ENCODE measurements at regions not wholly inside any gene's neighbourhood (a gene's known extent, or its start where the extent isn't known, plus 50 kb on each side); places are given as distances from the start of the nearest gene placed in this dataset.

GRCh38 chr4:18529482-18529881 lies 507.9 kb upstream of the LCORL start:
- intact Hi-C loops (cut with DNase I; ENCODE audit: low total_unique reads) (no loop called here), in situ Hi-C loops (cut with MboI; ENCODE audit: low sequenced_read_pairs in 4 of 4) (no loop called here)
- Histone ChIP-seq H3K36me3 (no peaks in the 10 kb centered on the region), H3K4me3 (no peak overlapping the region), H3K27me3 (no peaks in the 10 kb centered on the region), H3K9me3 (no peaks in the 10 kb centered on the region), H3K4me1 (no peaks in the 10 kb centered on the region), H3K27ac (no peak overlapping the region)
- TF ChIP-seq POLR2A (IDR thresholded peaks at IDR 0.05) (no peak), CTCF (IDR thresholded peaks at IDR 0.05 in 4 of 5, conservative IDR thresholded peaks at IDR 0.05 in 1 of 5) (no peak)
- DNase-seq (no peak), ATAC-seq (no peak)

GRCh38 chr4:18524667-18525066 lies 503.1 kb upstream of the LCORL start:
- no peaks in the 10 kb centered on the region for H3K27me3 ChIP-seq
- ATAC-seq (no peak), DNase-seq (no peak)
- H3K27ac ChIP-seq, result no peak overlapping the region
- intact Hi-C loops (cut with DNase I; ENCODE audit: low total_unique reads) (no loop called here), in situ Hi-C loops (cut with MboI; ENCODE audit: low sequenced_read_pairs in 4 of 4) (no loop called here)
- H3K4me1 ChIP-seq, result no peaks in the 10 kb centered on the region
- H3K36me3 ChIP-seq, result no peaks in the 10 kb centered on the region
- no peaks in the 10 kb centered on the region for H3K9me3 ChIP-seq
- no peak overlapping the region for H3K4me3 ChIP-seq
- no peak for TF ChIP-seq POLR2A (IDR thresholded peaks at IDR 0.05)
- TF ChIP-seq CTCF (IDR thresholded peaks at IDR 0.05 in 4 of 5, conservative IDR thresholded peaks at IDR 0.05 in 1 of 5), result no peak

GRCh38 chr4:18518098-18518497 lies 496.5 kb upstream of the LCORL start:
- DNase-seq, result no peak
- Histone ChIP-seq H3K27ac (no peak overlapping the region), H3K4me3 (no peak overlapping the region), H3K36me3 (no peaks in the 10 kb centered on the region), H3K27me3 (no peaks in the 10 kb centered on the region), H3K4me1 (no peaks in the 10 kb centered on the region), H3K9me3 (no peaks in the 10 kb centered on the region)
- no peak for ATAC-seq
- intact Hi-C loops (cut with DNase I; ENCODE audit: low total_unique reads) (no loop called here), in situ Hi-C loops (cut with MboI; ENCODE audit: low sequenced_read_pairs in 4 of 4) (no loop called here)
- TF ChIP-seq POLR2A (IDR thresholded peaks at IDR 0.05) (no peak), CTCF (IDR thresholded peaks at IDR 0.05 in 4 of 5, conservative IDR thresholded peaks at IDR 0.05 in 1 of 5) (no peak)

GRCh38 chr4:18513861-18514260 lies 492.3 kb upstream of the LCORL start:
- H3K27me3 ChIP-seq, result no peaks in the 10 kb centered on the region
- no peaks in the 10 kb centered on the region for H3K4me1 ChIP-seq
- TF ChIP-seq CTCF (IDR thresholded peaks at IDR 0.05 in 4 of 5, conservative IDR thresholded peaks at IDR 0.05 in 1 of 5) (no peak), POLR2A (IDR thresholded peaks at IDR 0.05) (no peak)
- no peak overlapping the region for H3K27ac ChIP-seq
- DNase-seq (no peak), ATAC-seq (no peak)
- H3K4me3 ChIP-seq, result no peak overlapping the region
- intact Hi-C loops (cut with DNase I; ENCODE audit: low total_unique reads), result no loop called here
- in situ Hi-C loops (cut with MboI; ENCODE audit: low sequenced_read_pairs in 4 of 4), result no loop called here
- no peaks in the 10 kb centered on the region for H3K9me3 ChIP-seq
- no peaks in the 10 kb centered on the region for H3K36me3 ChIP-seq

GRCh38 chr4:18512718-18513117 lies 491.2 kb upstream of the LCORL start:
- Histone ChIP-seq H3K36me3 (no peaks in the 10 kb centered on the region), H3K4me3 (no peak overlapping the region), H3K27me3 (no peaks in the 10 kb centered on the region), H3K9me3 (no peaks in the 10 kb centered on the region), H3K4me1 (no peaks in the 10 kb centered on the region), H3K27ac (no peak overlapping the region)
- ATAC-seq (no peak), DNase-seq (no peak)
- in situ Hi-C loops (cut with MboI; ENCODE audit: low sequenced_read_pairs in 4 of 4), result no loop called here
- intact Hi-C loops (cut with DNase I; ENCODE audit: low total_unique reads), result no loop called here
- TF ChIP-seq CTCF (IDR thresholded peaks at IDR 0.05 in 4 of 5, conservative IDR thresholded peaks at IDR 0.05 in 1 of 5) (no peak), POLR2A (IDR thresholded peaks at IDR 0.05) (no peak)

Measured in gastrocnemius medialis (tissue), 4 donors.